NB4 (cell line): ENCODE measurements at regions not wholly inside any gene's neighbourhood (a gene's known extent, or its start where the extent isn't known, plus 50 kb on each side); places are given as distances from the start of the nearest gene placed in this dataset.

Source experiments
- CTCF ChIP-seq: IDR thresholded peaks from one replicate; pipeline ENCODE4 v1.5.1; 2012; ENCODE audit warnings: low read depth, low read length
- MYC ChIP-seq: IDR thresholded peaks from 2 replicates; pipeline ENCODE4 v1.6.1; 2011; ENCODE audit warnings: low read depth, low read length
- POLR2A ChIP-seq: IDR thresholded peaks from 2 replicates; pipeline ENCODE4 v1.6.1; 2011; ENCODE audit warnings: mild to moderate bottlenecking; ENCODE audit not compliant: insufficient read length; ENCODE audit errors: extremely low read depth

DNA sequence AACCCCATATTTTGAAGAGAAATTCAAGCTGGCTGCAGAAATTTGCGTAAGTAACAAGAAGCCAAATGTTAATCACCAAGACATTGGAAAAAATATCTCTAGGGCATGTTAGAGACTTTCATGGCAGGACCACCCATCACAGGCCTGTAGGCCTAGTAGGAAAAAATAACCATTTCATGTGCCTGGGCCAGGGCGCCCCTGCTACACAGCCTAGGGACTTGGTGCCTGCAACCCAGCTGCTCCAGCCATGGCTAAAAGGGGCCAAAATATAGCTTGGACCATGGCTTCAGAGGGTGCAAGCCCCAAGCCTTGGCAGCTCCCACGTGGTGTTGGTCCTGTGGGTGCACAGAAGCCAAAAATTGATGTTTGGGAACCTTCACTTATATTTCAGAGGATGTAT, 167.7 kb upstream of the NMUR2 start:
- TF ChIP-seq CTCF (no peak), POLR2A (no peak), MYC (no peak)
